Activated CD4-positive, alpha-beta T cell treated with anti-CD3 and anti-CD28 coated beads, Interleukin-2, amount 10 ng/mL, durations not matched to agents 7 days and 5 days (primary cell): ENCODE measurements at regions not wholly inside any gene's neighbourhood (a gene's known extent, or its start where the extent isn't known, plus 50 kb on each side); places are given as distances from the start of the nearest gene placed in this dataset.

Experiments
- CTCF ChIA-PET: fragments of 350-600 bp; sonication (Branson Sonifier 250); formaldehyde crosslinking; loops from one replicate; lab custom pipeline; 2021; ENCODE audit warnings: antibody characterized with exemption; lab: Charles Lee
- POLR2A ChIA-PET: fragments of 350-600 bp; sonication (Branson Sonifier 250); formaldehyde crosslinking; loops from one replicate; lab custom pipeline; 2021; ENCODE audit warnings: antibody characterized with exemption; lab: Charles Lee
- DNase-seq: peaks from one replicate; pipeline ENCODE4 v3.0.0-alpha.2; 2020
- H3K27ac Mint-ChIP-seq: one replicate; pipeline ENCODE4 v1.8.0; 2021; ENCODE audit warnings: mild to moderate bottlenecking, moderate library complexity, mixed read lengths
- H3K27me3 Mint-ChIP-seq: one replicate; pipeline ENCODE4 v1.8.0; 2021; ENCODE audit warnings: mixed read lengths
- H3K36me3 Mint-ChIP-seq: one replicate; pipeline ENCODE4 v1.8.0; 2021; ENCODE audit warnings: low read depth, mixed read lengths
- H3K4me1 Mint-ChIP-seq: one replicate; pipeline ENCODE4 v1.8.0; 2021; ENCODE audit warnings: mixed read lengths
- H3K4me3 Mint-ChIP-seq: one replicate; pipeline ENCODE4 v1.8.0; 2021; ENCODE audit warnings: mild to moderate bottlenecking, moderate library complexity, mixed read lengths
- H3K9me3 Mint-ChIP-seq: one replicate; pipeline ENCODE4 v1.8.0; 2021; ENCODE audit warnings: mixed read lengths

GRCh38 chr7:69122953-69123352 lies 475.3 kb upstream of the AUTS2 start:
- ChIA-PET POLR2A (no interaction called here), CTCF (interaction anchor here (0.6 kb wide), 1 partner anchor 466 kb away, joined by 3 read pairs; no protein-coding TSS in a partner anchor)
- H3K27ac Mint-ChIP-seq: no peak overlapping the region
- DNase-seq: no peak
- no peak overlapping the region for H3K4me3 Mint-ChIP-seq
- H3K36me3 Mint-ChIP-seq: no peaks in the 10 kb centered on the region
- peaks cover 6% of the 10 kb centered on the region for H3K9me3 Mint-ChIP-seq
- H3K4me1 Mint-ChIP-seq: no peaks in the 10 kb centered on the region
- no peaks in the 10 kb centered on the region for H3K27me3 Mint-ChIP-seq

GRCh38 chr7:69126896-69127479 lies 471.3 kb upstream of the AUTS2 start:
- POLR2A ChIA-PET: no interaction called here
- Mint-ChIP-seq H3K9me3 (peaks cover 7% of the 10 kb centered on the region), H3K27me3 (no peaks in the 10 kb centered on the region), H3K36me3 (no peaks in the 10 kb centered on the region), H3K4me1 (no peaks in the 10 kb centered on the region), H3K27ac (no peak overlapping the region), H3K4me3 (no peak overlapping the region)
- CTCF ChIA-PET: no interaction called here
- no peak for DNase-seq

DNA sequence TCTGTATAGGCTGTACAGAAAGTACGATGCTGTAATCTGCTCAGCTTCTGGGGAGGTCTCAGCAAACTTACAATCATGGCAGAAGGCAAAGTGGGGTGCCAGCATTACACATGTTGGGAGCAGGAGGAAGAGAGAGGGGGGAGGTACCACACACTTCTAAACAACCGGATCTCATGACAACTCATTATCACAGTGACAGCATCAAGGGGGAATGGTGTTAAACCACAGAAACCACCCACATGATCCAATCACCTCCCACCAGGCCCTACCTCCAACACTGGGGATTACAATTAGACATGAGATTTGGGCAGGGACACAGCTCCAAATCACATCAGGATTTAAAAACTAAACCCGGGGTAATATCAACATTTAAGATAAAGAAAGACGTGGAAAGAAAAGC lies 468.8 kb upstream of the AUTS2 start:
- no peak for DNase-seq
- Mint-ChIP-seq H3K27ac (no peak overlapping the region), H3K27me3 (no peaks in the 10 kb centered on the region), H3K36me3 (no peaks in the 10 kb centered on the region), H3K4me1 (no peaks in the 10 kb centered on the region), H3K4me3 (no peak overlapping the region), H3K9me3 (peaks cover 10% of the 10 kb centered on the region)
- CTCF ChIA-PET: no interaction called here
- POLR2A ChIA-PET: no interaction called here

DNA sequence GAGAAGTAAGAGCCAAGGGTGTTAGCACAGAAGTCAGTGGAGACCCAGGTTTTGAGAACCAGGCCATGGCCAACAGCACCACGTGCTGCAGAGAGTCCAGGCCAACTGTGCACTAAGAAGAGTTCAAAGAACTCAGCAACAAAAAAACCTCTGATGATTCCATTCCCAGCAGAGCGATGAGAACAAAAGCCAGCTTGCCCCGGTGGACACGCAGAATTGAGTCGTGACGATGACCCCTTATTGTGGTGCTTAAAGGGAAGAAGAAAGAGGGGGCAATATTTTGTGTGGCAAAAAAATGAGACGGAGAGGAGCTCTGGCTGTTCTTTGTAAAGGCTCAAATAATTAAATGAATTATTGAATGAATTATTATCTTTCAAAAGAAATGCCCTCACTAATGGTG lies 468.3 kb upstream of the AUTS2 start:
- CTCF ChIA-PET: no interaction called here
- Mint-ChIP-seq H3K36me3 (no peaks in the 10 kb centered on the region), H3K4me1 (no peaks in the 10 kb centered on the region), H3K4me3 (no peak overlapping the region), H3K27ac (no peak overlapping the region), H3K9me3 (peaks cover 10% of the 10 kb centered on the region), H3K27me3 (no peaks in the 10 kb centered on the region)
- DNase-seq: no peak
- POLR2A ChIA-PET: no interaction called here

GRCh38 chr7:69130396-69130795 lies 467.9 kb upstream of the AUTS2 start:
- Mint-ChIP-seq H3K4me3 (no peak overlapping the region), H3K4me1 (no peaks in the 10 kb centered on the region), H3K36me3 (no peaks in the 10 kb centered on the region), H3K27me3 (no peaks in the 10 kb centered on the region), H3K27ac (no peak overlapping the region), H3K9me3 (peaks cover 10% of the 10 kb centered on the region)
- no peak for DNase-seq
- ChIA-PET POLR2A (no interaction called here), CTCF (no interaction called here)

GRCh38 chr7:69134316-69134715 lies 464.0 kb upstream of the AUTS2 start:
- ChIA-PET CTCF (no interaction called here), POLR2A (no interaction called here)
- Mint-ChIP-seq H3K27me3 (no peaks in the 10 kb centered on the region), H3K27ac (no peak overlapping the region), H3K4me1 (no peaks in the 10 kb centered on the region), H3K9me3 (peaks cover 15% of the 10 kb centered on the region), H3K36me3 (no peaks in the 10 kb centered on the region), H3K4me3 (no peak overlapping the region)
- DNase-seq: no peak

- DNase-seq: no peak
- POLR2A ChIA-PET: no interaction called here
- H3K27me3 Mint-ChIP-seq: no peaks in the 10 kb centered on the region
- no peaks in the 10 kb centered on the region for H3K4me1 Mint-ChIP-seq
- no peak overlapping the region for H3K4me3 Mint-ChIP-seq
- H3K9me3 Mint-ChIP-seq: peaks cover 10% of the 10 kb centered on the region
- H3K27ac Mint-ChIP-seq: no peak overlapping the region
- CTCF ChIA-PET: interaction anchor here (0.8 kb wide), 1 partner anchor 11 kb away, joined by 3 read pairs; no protein-coding TSS in a partner anchor
- no peaks in the 10 kb centered on the region for H3K36me3 Mint-ChIP-seq
Measured at GRCh38 chr7:69147631-69148030, 450.6 kb upstream of the AUTS2 start.

- Mint-ChIP-seq H3K27ac (no peak overlapping the region), H3K27me3 (no peaks in the 10 kb centered on the region), H3K4me1 (no peaks in the 10 kb centered on the region), H3K36me3 (no peaks in the 10 kb centered on the region), H3K4me3 (no peak overlapping the region), H3K9me3 (peaks cover 10% of the 10 kb centered on the region)
- ChIA-PET CTCF (no interaction called here), POLR2A (no interaction called here)
- DNase-seq: no peak
Measured at GRCh38 chr7:69149804-69150782, 448.2 kb upstream of the AUTS2 start.

DNA sequence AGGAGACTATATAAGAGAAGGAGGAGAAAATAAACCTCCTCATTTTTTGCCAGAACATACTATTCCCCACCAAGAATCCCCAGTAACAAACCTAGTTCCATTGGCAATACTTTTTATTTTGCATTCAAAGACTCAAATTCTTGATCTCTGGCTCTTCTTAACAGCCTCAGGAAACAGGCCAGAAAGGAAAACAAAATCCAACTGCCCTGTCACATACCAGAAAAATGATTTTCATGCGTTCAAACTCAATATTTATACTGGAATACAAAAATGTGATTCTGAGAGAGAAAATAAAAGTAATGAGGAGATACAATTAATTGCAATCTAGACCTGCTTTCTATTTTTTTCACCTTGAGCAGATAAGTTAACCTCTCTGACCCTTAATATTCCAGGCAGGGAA lies 435.9 kb upstream of the AUTS2 start:
- Mint-ChIP-seq H3K9me3 (peaks cover 6% of the 10 kb centered on the region), H3K27ac (no peak overlapping the region), H3K27me3 (no peaks in the 10 kb centered on the region), H3K36me3 (no peaks in the 10 kb centered on the region), H3K4me3 (no peak overlapping the region), H3K4me1 (no peaks in the 10 kb centered on the region)
- ChIA-PET POLR2A (no interaction called here), CTCF (no interaction called here)
- no peak for DNase-seq

DNA sequence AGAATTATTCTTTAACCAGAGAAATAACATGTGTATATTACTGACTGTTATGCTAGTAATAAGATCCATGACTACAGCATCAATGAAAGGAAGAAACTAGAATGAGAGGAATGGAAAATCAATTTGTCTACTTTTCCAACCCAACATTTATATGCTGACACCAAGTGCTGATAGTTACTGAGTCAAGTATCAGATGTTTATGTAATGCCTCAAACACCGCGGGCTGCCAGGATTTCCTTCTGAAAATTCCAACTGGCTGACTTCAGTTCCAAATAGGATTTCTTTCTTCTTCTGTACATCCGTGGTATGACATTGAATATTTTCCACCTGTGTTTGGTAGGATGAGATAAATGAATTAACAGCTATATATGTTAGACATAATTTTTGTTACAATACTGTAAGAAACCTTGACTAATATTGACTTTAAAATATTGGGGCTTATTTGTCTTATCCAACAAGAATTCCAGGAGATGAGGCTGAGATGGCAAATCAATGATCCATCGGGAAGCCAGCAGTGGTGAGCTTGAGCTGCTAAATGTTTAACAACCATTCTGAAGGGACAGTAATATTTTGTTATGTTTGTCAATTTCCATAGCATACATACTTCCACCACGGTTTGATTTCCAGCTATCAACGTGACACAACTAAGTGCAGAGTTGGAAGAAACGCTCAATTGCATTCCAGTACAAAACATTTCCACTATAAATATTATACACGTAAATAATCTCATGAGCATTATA lies 435.2 kb upstream of the AUTS2 start:
- POLR2A ChIA-PET: no interaction called here
- H3K4me1 Mint-ChIP-seq: no peaks in the 10 kb centered on the region
- CTCF ChIA-PET: no interaction called here
- no peak overlapping the region for H3K4me3 Mint-ChIP-seq
- no peaks in the 10 kb centered on the region for H3K36me3 Mint-ChIP-seq
- no peak for DNase-seq
- no peaks in the 10 kb centered on the region for H3K27me3 Mint-ChIP-seq
- H3K9me3 Mint-ChIP-seq: peaks cover 6% of the 10 kb centered on the region
- no peak overlapping the region for H3K27ac Mint-ChIP-seq

DNA sequence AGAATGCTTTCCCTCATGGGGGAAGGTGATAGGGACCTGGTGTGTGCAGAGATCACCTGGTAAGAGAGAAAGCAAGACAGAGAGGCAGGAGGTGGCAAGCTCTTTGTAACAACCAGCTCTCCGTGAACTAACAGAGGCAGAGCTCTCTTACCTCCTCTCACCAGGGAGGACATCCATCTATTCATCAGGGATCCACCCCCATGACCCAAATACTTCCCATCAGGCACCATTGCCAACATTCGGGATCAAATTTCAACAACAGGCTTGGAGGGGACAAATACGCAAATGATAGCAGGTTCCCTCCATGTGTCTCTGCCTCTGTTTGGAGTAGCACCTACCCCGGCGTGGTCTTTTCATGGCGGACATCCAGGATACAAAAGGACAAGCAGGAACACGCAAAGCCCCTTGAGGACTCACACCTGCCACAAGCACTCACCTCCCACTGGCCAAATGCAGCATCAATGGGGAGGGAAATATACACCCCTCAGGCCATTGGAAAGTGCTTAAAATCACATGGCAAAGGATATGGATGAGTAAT lies 431.2 kb upstream of the AUTS2 start:
- DNase-seq: no peak
- H3K9me3 Mint-ChIP-seq: peaks cover 6% of the 10 kb centered on the region
- H3K36me3 Mint-ChIP-seq: no peaks in the 10 kb centered on the region
- H3K27ac Mint-ChIP-seq: no peak overlapping the region
- H3K27me3 Mint-ChIP-seq: no peaks in the 10 kb centered on the region
- ChIA-PET POLR2A (no interaction called here), CTCF (no interaction called here)
- no peak overlapping the region for H3K4me3 Mint-ChIP-seq
- no peaks in the 10 kb centered on the region for H3K4me1 Mint-ChIP-seq

DNA sequence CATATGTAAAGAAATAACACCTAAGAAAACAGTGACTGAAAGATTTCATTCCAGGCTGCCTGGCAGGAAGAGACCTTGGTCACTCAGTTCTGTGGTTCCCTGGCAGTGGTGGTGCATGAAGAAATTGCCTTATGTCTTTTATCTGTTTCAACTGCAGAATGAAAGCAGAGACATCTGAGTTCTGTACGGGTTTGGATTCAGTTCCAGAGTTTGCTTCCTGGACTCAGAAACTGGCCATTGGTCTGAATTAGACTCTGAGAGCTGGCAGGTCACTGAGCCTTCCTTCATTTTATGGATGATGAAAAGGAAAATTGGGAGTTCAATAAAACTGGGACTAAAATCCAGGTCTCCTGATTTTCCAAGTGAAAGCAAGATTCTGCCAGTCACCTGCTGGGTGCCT lies 428.9 kb upstream of the AUTS2 start:
- ChIA-PET POLR2A (no interaction called here), CTCF (no interaction called here)
- H3K9me3 Mint-ChIP-seq: peaks cover 6% of the 10 kb centered on the region
- no peaks in the 10 kb centered on the region for H3K27me3 Mint-ChIP-seq
- H3K4me1 Mint-ChIP-seq: no peaks in the 10 kb centered on the region
- no peak overlapping the region for H3K4me3 Mint-ChIP-seq
- H3K27ac Mint-ChIP-seq: no peak overlapping the region
- no peak for DNase-seq
- no peaks in the 10 kb centered on the region for H3K36me3 Mint-ChIP-seq
